ENCODE measurements at regions not wholly inside any gene's neighbourhood (a gene's known extent, or its start where the extent isn't known, plus 50 kb on each side); places are given as distances from the start of the nearest gene placed in this dataset.

DNA sequence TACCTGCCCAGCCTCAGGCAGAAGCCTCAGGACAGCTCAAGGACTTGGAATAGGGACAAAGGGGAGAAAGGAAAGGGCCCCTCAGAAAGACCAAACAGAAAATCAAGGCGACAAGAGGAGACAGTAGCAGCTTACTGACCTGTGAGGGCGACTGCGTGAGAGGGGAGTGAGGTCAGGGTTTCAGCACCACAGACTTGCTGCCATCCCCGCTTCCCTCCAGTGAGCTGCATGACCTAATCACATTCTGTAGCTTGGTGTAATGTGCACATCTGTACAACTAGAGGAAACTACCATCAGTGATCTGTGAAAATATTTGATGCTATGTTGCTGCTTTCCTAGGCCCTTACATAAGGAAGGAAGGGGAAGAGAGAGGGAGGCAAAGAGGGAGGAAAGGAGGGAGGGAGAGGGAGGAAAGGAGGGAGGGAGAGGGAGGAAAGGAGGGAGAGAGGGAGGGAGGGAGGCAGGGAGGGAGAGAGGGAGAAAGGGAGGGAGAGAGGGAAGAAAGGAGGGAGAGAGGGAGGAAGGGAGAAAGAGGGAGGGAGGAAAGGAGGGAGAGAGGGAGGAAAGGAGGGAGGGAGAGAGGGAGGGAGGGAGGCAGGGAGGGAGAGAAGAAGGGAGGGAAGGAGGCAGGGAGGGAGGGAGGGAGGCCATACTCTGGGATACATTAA lies 404.9 kb upstream of the CDH5 start:
- Mint-ChIP-seq H3K27ac (no peak overlapping the region), H3K36me3 (ENCODE audit: insufficient read depth) (no peaks in the 10 kb centered on the region), H3K27me3 (peaks cover 6% of the 10 kb centered on the region in 2 donors), H3K9me3 (peaks cover 6 to 8% of the 10 kb centered on the region in 2 donors), H3K4me3 (no peak overlapping the region), H3K4me1 (ENCODE audit: low read depth in 2 of 2) (no peaks in the 10 kb centered on the region)
- ATAC-seq (replicated peaks) (no peak), DNase-seq (no peak)

DNA sequence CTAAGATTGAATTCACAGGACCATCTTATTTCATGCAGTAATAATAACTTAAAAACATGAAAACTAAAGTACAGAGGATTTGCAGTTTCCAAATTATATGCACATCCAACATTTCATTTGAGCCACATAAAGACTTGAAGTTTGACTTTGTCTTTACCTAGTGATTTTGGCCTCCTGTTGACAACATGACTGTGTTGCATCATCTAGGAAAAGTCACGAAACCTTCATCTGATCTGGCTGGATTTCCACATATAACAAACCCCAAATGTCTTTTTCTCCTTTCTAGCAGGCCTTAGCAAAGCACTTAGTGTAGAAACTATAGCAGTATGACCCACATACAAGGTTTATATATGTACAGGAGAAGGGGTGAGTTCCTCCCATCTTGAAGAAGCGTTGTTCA lies 406.5 kb upstream of the CDH5 start:
- Mint-ChIP-seq H3K9me3 (peaks cover 6 to 8% of the 10 kb centered on the region in 2 donors), H3K4me1 (ENCODE audit: low read depth in 2 of 2) (no peaks in the 10 kb centered on the region), H3K4me3 (no peak overlapping the region), H3K36me3 (ENCODE audit: insufficient read depth) (no peaks in the 10 kb centered on the region), H3K27ac (no peak overlapping the region), H3K27me3 (peaks cover 6% of the 10 kb centered on the region in 2 donors)
- DNase-seq = no peak
- no peak for ATAC-seq (replicated peaks)

DNA sequence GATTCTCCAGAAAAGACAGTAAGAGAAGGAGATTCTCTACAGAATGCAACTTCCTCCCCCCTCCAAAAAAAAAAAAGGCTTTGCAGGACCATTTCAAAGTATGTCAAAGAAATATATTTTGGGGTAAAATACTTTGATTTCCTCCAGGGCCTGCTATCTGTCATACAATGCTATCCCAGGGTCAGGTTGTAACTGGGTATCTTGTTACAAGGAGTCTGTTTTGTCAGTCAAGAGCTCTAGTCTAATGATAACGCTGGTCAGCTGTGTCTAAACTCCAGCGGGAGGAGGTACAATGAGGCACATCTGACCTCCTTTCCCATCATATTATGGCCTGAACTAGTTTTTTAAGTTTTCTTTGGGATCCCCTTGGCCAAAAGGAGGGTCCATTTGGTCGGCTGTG lies 408.4 kb upstream of the CDH5 start:
- no peak overlapping the region for H3K4me3 Mint-ChIP-seq
- ATAC-seq (replicated peaks) = no peak

DNA sequence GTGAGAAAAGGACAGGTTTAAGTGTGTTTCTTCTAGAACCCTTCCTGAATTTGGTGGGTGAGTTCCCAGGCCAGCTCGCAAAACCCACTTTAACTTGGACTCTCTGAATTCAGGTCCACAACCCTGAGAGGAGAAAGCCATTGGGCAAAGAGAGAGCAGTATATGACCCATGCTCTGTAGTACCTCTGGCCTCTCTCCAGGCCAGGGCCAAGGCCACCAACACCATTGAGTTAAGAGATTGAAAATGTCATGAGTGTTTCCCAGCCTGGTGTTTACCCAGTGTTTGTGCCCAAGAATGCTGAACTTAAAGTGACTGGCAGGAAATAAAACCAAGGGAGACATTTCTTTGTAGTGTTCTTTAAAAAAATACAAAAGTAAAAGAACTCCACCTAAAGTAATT lies 410.4 kb upstream of the CDH5 start:
- Mint-ChIP-seq H3K27me3 (no peaks in the 10 kb centered on the region), H3K27ac (no peak overlapping the region), H3K4me1 (ENCODE audit: low read depth in 2 of 2) (no peaks in the 10 kb centered on the region), H3K36me3 (ENCODE audit: insufficient read depth) (no peaks in the 10 kb centered on the region), H3K9me3 (no peaks in the 10 kb centered on the region), H3K4me3 (no peak overlapping the region)
- ATAC-seq (replicated peaks) (no peak), DNase-seq (no peak)

More for the DNA sequence above, 408.4 kb upstream of the CDH5 start:
- no peak for DNase-seq
- H3K27me3 Mint-ChIP-seq = no peaks in the 10 kb centered on the region
- H3K36me3 Mint-ChIP-seq (ENCODE audit: insufficient read depth) = no peaks in the 10 kb centered on the region
- no peaks in the 10 kb centered on the region for H3K4me1 Mint-ChIP-seq (ENCODE audit: low read depth in 2 of 2)
- H3K9me3 Mint-ChIP-seq = peaks cover 0 to 1% of the 10 kb centered on the region in 2 donors
- no peak overlapping the region for H3K27ac Mint-ChIP-seq

DNA sequence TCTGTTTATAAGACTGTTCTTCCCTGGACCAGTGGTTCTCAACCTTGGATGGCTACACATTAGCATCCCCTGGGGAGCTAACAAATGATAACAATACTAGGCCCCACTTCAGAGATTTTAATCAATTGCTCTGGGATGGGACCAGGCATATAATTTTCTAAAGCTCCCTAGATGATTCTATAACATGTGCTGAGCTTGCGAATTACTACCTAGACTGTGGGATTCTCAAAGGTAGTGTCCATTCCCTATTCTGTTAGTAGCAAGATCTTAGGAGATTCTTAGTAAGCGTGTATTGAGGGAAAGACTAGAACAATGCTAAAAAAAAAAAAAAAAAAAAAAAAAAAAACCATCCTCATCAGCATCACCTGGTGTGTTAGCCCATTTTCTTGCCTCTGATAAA lies 412.0 kb upstream of the CDH5 start:
- ATAC-seq (replicated peaks) = no peak
- H3K36me3 Mint-ChIP-seq (ENCODE audit: insufficient read depth) = no peaks in the 10 kb centered on the region
- no peaks in the 10 kb centered on the region for H3K4me1 Mint-ChIP-seq (ENCODE audit: low read depth in 2 of 2)
- H3K27me3 Mint-ChIP-seq = no peaks in the 10 kb centered on the region
- DNase-seq = no peak
- no peak overlapping the region for H3K4me3 Mint-ChIP-seq
- H3K9me3 Mint-ChIP-seq = no peaks in the 10 kb centered on the region
- no peak overlapping the region for H3K27ac Mint-ChIP-seq

DNA sequence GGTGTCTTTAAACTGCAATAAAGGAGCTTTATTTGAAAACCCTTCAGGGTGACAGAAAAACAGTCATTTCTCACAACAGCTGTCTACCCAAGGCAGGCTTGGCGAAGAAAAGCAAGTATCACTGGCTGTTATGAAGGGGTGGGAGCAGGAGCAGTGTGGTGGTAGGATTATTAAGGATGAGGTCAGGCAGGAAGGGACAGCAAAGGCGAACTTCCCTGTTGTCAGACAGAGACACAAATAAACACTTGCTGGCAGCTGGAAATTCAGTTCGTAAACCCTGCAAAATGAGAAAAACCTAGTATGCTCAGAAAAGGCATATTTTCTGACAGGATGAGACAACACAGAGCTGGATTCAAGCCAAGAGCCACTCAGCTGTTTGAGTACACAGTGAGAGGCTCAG lies 416.3 kb upstream of the CDH5 start:
- Mint-ChIP-seq H3K27ac (no peak overlapping the region), H3K4me1 (ENCODE audit: low read depth in 2 of 2) (no peaks in the 10 kb centered on the region), H3K27me3 (no peaks in the 10 kb centered on the region), H3K9me3 (peaks cover 6 to 7% of the 10 kb centered on the region in 2 donors), H3K36me3 (ENCODE audit: insufficient read depth) (no peaks in the 10 kb centered on the region), H3K4me3 (no peak overlapping the region)
- DNase-seq (no peak), ATAC-seq (replicated peaks) (no peak)

DNA sequence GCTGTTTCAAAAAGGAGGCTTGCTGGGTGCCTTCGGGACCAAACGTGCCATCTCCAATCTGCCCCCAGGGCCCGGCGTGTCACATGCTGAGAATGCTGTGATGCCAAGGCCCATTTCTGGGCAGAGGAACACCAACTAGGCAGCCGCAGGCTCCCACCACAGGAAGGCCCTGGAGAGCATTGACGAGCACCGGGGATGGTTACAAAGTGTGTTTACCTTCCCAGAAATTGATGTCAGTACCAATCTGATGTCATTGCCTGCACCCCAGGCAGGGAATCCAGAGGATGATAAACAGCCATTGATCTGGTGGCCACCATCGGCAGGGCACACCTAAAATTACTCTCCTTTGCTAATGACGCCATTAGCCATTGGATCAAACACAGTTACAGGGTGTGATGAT lies 418.1 kb upstream of the CDH5 start:
- DNase-seq (no peak), ATAC-seq (replicated peaks) (no peak)
- Mint-ChIP-seq H3K4me3 (no peak overlapping the region), H3K36me3 (ENCODE audit: insufficient read depth) (no peaks in the 10 kb centered on the region), H3K9me3 (peaks cover 13 to 19% of the 10 kb centered on the region in 2 donors), H3K27me3 (no peaks in the 10 kb centered on the region), H3K4me1 (ENCODE audit: low read depth in 2 of 2) (no peaks in the 10 kb centered on the region), H3K27ac (no peak overlapping the region)

DNA sequence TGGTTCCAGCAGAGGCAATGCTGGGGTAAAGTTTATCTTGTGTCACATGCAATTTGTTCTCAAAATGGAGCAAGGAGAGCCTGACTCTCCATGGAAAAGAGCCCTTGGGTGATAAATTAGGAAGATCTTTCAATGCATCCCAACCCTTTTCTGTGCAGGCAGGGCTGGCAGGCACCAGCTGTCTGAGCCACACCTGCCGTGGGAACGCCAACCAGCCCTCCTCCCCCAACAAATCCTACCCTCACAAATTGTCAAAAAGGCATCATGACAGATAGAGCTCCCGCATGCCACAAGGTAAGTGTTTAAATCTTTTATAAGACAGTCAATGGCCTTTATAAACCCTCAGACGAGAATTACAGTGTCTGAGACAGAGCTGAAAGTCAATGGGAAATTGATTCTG lies 418.5 kb upstream of the CDH5 start:
- no peaks in the 10 kb centered on the region for H3K27me3 Mint-ChIP-seq
- H3K4me3 Mint-ChIP-seq = no peak overlapping the region
- peaks cover 13 to 22% of the 10 kb centered on the region in 2 donors for H3K9me3 Mint-ChIP-seq
- no peaks in the 10 kb centered on the region for H3K36me3 Mint-ChIP-seq (ENCODE audit: insufficient read depth)
- no peak overlapping the region for H3K27ac Mint-ChIP-seq
- ATAC-seq (replicated peaks) = no peak
- no peak for DNase-seq
- no peaks in the 10 kb centered on the region for H3K4me1 Mint-ChIP-seq (ENCODE audit: low read depth in 2 of 2)

DNA sequence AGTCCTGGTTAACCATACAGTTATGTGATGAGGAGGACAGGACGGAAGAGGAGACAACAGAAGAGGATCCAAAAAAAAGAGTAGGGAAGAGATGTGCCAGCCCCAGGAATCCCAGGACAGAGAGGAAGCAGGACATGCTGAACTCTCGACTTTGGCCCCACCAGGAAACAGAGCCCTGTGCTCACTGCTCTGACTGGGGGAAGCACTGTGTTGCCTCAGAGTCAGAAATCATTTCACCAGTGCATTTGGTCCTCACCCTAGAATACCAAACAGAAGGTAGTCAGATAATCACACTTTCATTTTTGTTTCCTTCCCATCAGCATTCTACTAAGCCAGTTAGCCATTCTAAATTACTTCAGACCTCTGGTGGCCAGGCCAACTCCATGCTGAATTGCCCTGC lies 421.0 kb upstream of the CDH5 start:
- ATAC-seq (replicated peaks) = no peak
- Mint-ChIP-seq H3K4me3 (no peak overlapping the region), H3K27ac (no peak overlapping the region), H3K9me3 (peaks cover 13 to 22% of the 10 kb centered on the region in 2 donors), H3K4me1 (ENCODE audit: low read depth in 2 of 2) (no peaks in the 10 kb centered on the region), H3K27me3 (no peaks in the 10 kb centered on the region), H3K36me3 (ENCODE audit: insufficient read depth) (no peaks in the 10 kb centered on the region)
- DNase-seq = no peak

DNA sequence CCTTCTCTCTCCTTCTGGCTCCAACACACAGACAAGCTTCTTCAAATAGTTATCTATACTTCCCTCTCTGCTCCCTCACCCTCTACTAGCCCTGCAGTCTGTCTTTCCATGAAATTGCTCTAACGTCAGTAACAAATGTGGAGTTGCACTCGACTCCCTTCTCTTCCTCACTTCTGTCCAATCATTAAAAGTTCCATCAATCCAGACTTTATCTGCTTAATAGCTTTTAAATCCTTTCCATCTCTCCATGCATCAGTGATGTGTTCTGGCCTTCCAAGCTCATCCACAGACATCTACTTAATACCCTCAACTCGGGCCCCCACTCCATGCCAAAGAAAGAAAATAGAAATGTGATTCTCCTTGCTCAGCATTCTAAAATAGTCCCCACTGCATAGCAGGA lies 422.1 kb upstream of the CDH5 start:
- DNase-seq (no peak), ATAC-seq (replicated peaks) (no peak)
- H3K4me1 Mint-ChIP-seq (ENCODE audit: low read depth in 2 of 2) = no peaks in the 10 kb centered on the region
- H3K27ac Mint-ChIP-seq = no peak overlapping the region
- peaks cover 13 to 22% of the 10 kb centered on the region in 2 donors for H3K9me3 Mint-ChIP-seq
- H3K4me3 Mint-ChIP-seq = no peak overlapping the region
- H3K27me3 Mint-ChIP-seq = no peaks in the 10 kb centered on the region
- H3K36me3 Mint-ChIP-seq (ENCODE audit: insufficient read depth) = no peaks in the 10 kb centered on the region

DNA sequence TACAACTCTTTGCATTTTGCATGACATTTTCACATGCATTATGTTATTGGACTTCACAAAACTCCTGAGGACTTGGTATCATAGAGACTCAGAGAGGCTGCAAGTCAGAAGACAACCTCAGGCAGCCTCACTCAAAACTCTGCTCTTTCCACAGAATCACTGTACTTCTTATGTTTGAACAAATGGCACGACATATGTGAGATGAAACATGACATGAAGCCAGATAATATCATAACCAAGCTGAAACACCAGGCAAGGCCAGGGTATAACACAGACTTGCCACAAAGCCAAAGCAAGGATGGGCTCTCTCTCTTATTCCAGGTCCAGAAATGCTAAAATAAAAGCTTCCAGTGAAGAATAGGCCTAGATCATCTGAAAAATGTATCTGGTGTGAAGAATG lies 425.8 kb upstream of the CDH5 start:
- Mint-ChIP-seq H3K4me3 (no peak overlapping the region), H3K36me3 (ENCODE audit: insufficient read depth) (no peaks in the 10 kb centered on the region), H3K27ac (no peak overlapping the region), H3K4me1 (ENCODE audit: low read depth in 2 of 2) (no peaks in the 10 kb centered on the region), H3K27me3 (peaks cover 0 to 10% of the 10 kb centered on the region in 2 donors), H3K9me3 (peaks cover 10 to 21% of the 10 kb centered on the region in 2 donors)
- ATAC-seq (replicated peaks) = no peak
- no peak for DNase-seq

DNA sequence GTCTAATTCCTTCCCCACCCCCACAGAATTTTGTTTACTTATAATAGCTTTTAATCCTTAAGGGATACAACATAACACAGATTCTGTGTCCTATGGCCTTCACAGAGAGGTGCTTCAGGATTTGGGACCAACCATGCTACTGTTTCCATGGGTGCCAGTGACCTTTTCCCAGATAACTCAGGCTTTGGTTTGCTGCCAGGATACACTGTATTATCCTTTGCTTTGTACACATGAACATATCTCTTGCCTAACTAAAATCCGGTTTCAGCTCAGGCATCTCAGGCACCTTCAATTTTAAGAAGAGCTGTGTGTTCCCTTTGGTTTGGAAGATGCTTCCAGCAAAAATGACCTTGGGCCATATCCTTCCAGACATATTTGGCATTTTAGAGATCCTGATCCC lies 428.4 kb upstream of the CDH5 start:
- H3K4me3 Mint-ChIP-seq = no peak overlapping the region
- peaks cover 6 to 19% of the 10 kb centered on the region in 2 donors for H3K9me3 Mint-ChIP-seq
- H3K27ac Mint-ChIP-seq = no peak overlapping the region
- H3K27me3 Mint-ChIP-seq = peaks cover 0 to 10% of the 10 kb centered on the region in 2 donors
- DNase-seq (no peak), ATAC-seq (replicated peaks) (no peak)
- no peaks in the 10 kb centered on the region for H3K4me1 Mint-ChIP-seq (ENCODE audit: low read depth in 2 of 2)
- H3K36me3 Mint-ChIP-seq (ENCODE audit: insufficient read depth) = no peaks in the 10 kb centered on the region

DNA sequence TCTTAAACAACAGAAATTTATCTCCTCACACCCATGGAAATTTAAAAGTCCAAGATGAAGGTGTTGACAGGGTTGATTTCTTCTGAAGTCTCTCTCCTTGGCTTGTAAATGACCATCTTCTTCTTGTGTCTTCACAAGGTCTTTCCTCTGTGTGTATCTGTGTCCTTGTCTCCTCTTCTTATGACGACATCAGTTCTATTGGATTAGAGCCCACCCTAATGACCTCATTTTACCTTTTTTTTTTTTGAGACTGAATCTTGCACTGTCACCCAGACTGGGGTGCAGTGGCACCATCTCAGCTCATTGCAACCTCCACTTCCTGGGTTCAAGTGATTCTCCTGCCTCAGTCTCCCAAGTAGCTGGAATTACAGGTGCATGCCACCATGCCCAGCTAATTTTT lies 429.0 kb upstream of the CDH5 start:
- DNase-seq (no peak), ATAC-seq (replicated peaks) (no peak)
- Mint-ChIP-seq H3K36me3 (ENCODE audit: insufficient read depth) (no peaks in the 10 kb centered on the region), H3K9me3 (peaks cover 6 to 22% of the 10 kb centered on the region in 2 donors), H3K27me3 (peaks cover 0 to 10% of the 10 kb centered on the region in 2 donors), H3K4me1 (ENCODE audit: low read depth in 2 of 2) (no peaks in the 10 kb centered on the region), H3K4me3 (no peak overlapping the region), H3K27ac (no peak overlapping the region)

DNA sequence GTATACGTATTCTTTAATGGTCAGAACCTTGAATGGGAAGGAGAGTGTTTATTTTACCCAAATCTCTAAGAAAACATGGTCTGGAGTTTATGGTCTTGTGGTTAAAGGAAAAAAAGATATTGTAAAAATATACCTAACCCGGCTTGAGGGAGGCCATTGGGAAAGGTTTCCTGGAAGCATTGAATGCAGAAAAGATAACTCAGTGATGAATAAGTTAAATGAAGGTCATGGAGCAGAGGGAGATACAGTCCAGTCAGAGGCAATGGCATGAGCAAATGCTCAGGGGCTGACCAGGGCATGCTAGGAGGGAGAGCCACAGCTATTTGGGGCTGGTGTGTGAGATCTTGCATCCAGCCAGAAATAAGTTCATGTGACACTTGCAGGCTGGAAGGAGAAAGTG lies 430.4 kb upstream of the CDH5 start:
- peaks cover 6 to 22% of the 10 kb centered on the region in 2 donors for H3K9me3 Mint-ChIP-seq
- DNase-seq (no peak), ATAC-seq (replicated peaks) (no peak)
- no peak overlapping the region for H3K4me3 Mint-ChIP-seq
- H3K27me3 Mint-ChIP-seq = peaks cover 0 to 10% of the 10 kb centered on the region in 2 donors
- no peaks in the 10 kb centered on the region for H3K4me1 Mint-ChIP-seq (ENCODE audit: low read depth in 2 of 2)
- H3K27ac Mint-ChIP-seq = no peak overlapping the region
- no peaks in the 10 kb centered on the region for H3K36me3 Mint-ChIP-seq (ENCODE audit: insufficient read depth)

DNA sequence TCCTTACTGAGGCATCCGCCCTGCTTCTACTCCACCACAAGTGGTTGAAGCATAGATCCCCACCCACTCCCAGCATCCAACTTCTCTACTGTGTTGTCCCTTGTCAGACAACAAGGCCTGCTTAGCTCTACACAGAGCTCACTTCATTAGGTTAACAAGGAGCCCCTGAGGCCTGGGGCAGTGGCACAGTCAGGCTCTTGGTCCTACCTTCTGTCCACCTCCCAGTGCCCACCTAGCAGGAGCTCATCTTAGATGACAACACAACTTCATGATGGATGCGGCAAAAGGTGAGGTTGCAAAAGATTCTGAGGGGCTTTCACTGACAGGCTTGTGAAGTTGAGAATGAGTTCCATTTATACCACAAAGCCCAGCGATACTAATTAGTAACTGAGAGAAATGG lies 432.0 kb upstream of the CDH5 start:
- H3K9me3 Mint-ChIP-seq = peaks cover 6 to 22% of the 10 kb centered on the region in 2 donors
- DNase-seq (no peak), ATAC-seq (replicated peaks) (no peak)
- no peak overlapping the region for H3K4me3 Mint-ChIP-seq
- H3K36me3 Mint-ChIP-seq (ENCODE audit: insufficient read depth) = no peaks in the 10 kb centered on the region
- H3K27me3 Mint-ChIP-seq = peaks cover 0 to 10% of the 10 kb centered on the region in 2 donors
- H3K27ac Mint-ChIP-seq = no peak overlapping the region
- H3K4me1 Mint-ChIP-seq (ENCODE audit: low read depth in 2 of 2) = no peaks in the 10 kb centered on the region
